ENCODE measurements at regions not wholly inside any gene's neighbourhood (a gene's known extent, or its start where the extent isn't known, plus 50 kb on each side); places are given as distances from the start of the nearest gene placed in this dataset.

- DNase-seq (no peak), ATAC-seq (no peak), FAIRE-seq (no peak)
- no peak overlapping the region for H3K27ac ChIP-seq
- no peak overlapping the region for H3K4me3 ChIP-seq
- intact Hi-C loops (cut with DNase I), result no loop called here
- no peaks in the 10 kb centered on the region for H3K27me3 ChIP-seq
- H3K36me3 ChIP-seq, result no peaks in the 10 kb centered on the region
- TF ChIP-seq, protein P1, sequence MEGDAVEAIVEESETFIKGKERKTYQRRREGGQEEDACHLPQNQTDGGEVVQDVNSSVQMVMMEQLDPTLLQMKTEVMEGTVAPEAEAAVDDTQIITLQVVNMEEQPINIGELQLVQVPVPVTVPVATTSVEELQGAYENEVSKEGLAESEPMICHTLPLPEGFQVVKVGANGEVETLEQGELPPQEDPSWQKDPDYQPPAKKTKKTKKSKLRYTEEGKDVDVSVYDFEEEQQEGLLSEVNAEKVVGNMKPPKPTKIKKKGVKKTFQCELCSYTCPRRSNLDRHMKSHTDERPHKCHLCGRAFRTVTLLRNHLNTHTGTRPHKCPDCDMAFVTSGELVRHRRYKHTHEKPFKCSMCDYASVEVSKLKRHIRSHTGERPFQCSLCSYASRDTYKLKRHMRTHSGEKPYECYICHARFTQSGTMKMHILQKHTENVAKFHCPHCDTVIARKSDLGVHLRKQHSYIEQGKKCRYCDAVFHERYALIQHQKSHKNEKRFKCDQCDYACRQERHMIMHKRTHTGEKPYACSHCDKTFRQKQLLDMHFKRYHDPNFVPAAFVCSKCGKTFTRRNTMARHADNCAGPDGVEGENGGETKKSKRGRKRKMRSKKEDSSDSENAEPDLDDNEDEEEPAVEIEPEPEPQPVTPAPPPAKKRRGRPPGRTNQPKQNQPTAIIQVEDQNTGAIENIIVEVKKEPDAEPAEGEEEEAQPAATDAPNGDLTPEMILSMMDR (IDR thresholded peaks at IDR 0.05), result no peak
- H3K9me3 ChIP-seq, result no peaks in the 10 kb centered on the region
- WGBS, 2 donors, result 92 to 100% methylated on average over 1 of the region's 1 CpG
- H3K4me1 ChIP-seq, result peaks cover 0 to 7% (median 0%) of the 10 kb centered on the region in 3 donors
Observed at GRCh38 chr6:6769466-6769865, 180.9 kb downstream of the LY86 start.

DNA sequence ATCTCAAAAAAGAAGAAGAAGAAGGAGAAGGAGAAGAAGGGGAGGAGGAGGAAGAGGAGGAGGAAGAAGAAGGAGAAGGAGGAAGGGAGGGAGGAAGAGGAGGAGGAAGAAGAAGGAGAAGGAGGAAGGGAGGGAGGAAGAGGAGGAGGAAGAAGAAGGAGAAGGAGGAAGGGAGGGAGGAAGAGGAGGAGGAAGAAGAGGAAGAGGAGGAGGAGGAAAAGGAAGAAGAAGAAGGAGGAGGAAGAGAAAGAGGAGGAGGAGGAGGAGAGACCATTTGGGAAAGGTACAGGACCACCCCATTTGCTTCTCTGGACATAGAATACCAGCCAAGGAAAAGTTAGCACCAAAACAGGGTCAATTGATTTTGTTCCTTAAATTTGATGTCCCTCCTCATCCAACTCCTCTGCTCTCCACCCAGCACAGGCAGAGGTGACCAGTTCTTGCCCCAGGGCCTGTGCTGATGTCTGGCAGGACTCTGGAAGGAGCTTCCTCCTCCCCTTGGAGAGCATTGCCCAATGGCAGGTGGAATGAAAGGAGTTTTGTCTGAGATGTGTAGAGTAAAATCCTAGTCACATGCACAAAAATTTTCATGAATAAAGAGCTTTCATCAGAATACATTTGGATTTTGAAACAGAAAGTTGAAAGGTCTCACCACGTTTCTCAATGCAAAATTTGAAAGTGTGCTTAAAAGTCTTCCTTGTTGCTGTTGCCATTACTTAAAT is 182.9 kb downstream of the LY86 start:
- intact Hi-C loops (cut with DNase I), result no loop called here
- H3K9me3 ChIP-seq, result no peaks in the 10 kb centered on the region
- FAIRE-seq, result no peak
- peaks cover 0 to 7% (median 0%) of the 10 kb centered on the region in 3 donors for H3K4me1 ChIP-seq
- no peaks in the 10 kb centered on the region for H3K36me3 ChIP-seq
- H3K4me3 ChIP-seq, result no peak overlapping the region
- no peak for DNase-seq
- TF ChIP-seq, protein P1 (IDR thresholded peaks at IDR 0.05), result no peak
- 86 to 90% methylated on average over 1 of the region's 1 CpG for WGBS, 2 donors
- no peak overlapping the region for H3K27ac ChIP-seq
- ATAC-seq, result no peak
- H3K27me3 ChIP-seq, result no peaks in the 10 kb centered on the region

GRCh38 chr6:6771964-6772363 is 183.4 kb downstream of the LY86 start:
- H3K36me3 ChIP-seq, result no peaks in the 10 kb centered on the region
- no peak for FAIRE-seq
- no peak for ATAC-seq
- H3K4me1 ChIP-seq, result peaks cover 0 to 1% (median 0%) of the 10 kb centered on the region in 3 donors
- H3K27ac ChIP-seq, result no peak overlapping the region
- WGBS, 2 donors, result 93% methylated on average over 5 of the region's 5 CpGs
- TF ChIP-seq, protein P1 (IDR thresholded peaks at IDR 0.05), result no peak
- intact Hi-C loops (cut with DNase I), result no loop called here
- no peak overlapping the region for H3K4me3 ChIP-seq
- no peak for DNase-seq
- no peaks in the 10 kb centered on the region for H3K27me3 ChIP-seq
- no peaks in the 10 kb centered on the region for H3K9me3 ChIP-seq

GRCh38 chr6:6772751-6773150 is 184.2 kb downstream of the LY86 start:
- H3K9me3 ChIP-seq, result no peaks in the 10 kb centered on the region
- H3K27me3 ChIP-seq, result no peaks in the 10 kb centered on the region
- TF ChIP-seq, protein P1 (IDR thresholded peaks at IDR 0.05), result no peak
- 16 to 18% methylated on average over 6 of the region's 6 CpGs for WGBS, 2 donors
- no peaks in the 10 kb centered on the region for H3K4me1 ChIP-seq
- ATAC-seq, result peak; percentile 56 to 81 (median 71)
- peak in 1 of 6 donors; percentile 34 for DNase-seq
- H3K27ac ChIP-seq, result no peak overlapping the region
- no peaks in the 10 kb centered on the region for H3K36me3 ChIP-seq
- H3K4me3 ChIP-seq, result no peak overlapping the region
- intact Hi-C loops (cut with DNase I), result no loop called here
- FAIRE-seq, result no peak

DNA sequence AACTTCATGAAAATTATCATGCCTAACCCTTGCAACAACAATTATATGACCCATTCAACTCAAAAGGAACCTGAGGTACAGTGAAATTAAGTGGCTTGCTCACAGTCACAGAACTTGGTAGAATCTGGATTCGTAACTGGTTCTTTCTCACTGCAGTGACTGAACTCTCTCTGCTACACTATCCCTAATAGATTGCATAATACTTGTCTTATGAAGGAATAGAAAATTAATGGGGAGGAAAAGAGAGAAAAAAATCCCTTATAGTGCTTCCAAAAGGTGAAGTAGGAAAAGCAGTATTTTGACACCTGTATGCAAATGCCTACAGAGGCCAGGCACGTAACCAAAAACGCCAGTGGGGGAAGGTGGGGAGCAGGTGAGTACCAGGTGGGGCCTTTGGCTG is 186.6 kb downstream of the LY86 start:
- no peak for ATAC-seq
- no peak overlapping the region for H3K27ac ChIP-seq
- no peaks in the 10 kb centered on the region for H3K36me3 ChIP-seq
- intact Hi-C loops (cut with DNase I), result no loop called here
- DNase-seq, result no peak
- WGBS, 2 donors, result 85 to 93% methylated on average over 3 of the region's 3 CpGs
- no peaks in the 10 kb centered on the region for H3K4me1 ChIP-seq
- no peak for FAIRE-seq
- no peaks in the 10 kb centered on the region for H3K27me3 ChIP-seq
- no peak overlapping the region for H3K4me3 ChIP-seq
- TF ChIP-seq, protein P1 (IDR thresholded peaks at IDR 0.05), result no peak
- H3K9me3 ChIP-seq, result no peaks in the 10 kb centered on the region

Measured in pancreas (tissue), 10 donors.